ENCODE measurements at regions not wholly inside any gene's neighbourhood (a gene's known extent, or its start where the extent isn't known, plus 50 kb on each side); places are given as distances from the start of the nearest gene placed in this dataset.

DNA sequence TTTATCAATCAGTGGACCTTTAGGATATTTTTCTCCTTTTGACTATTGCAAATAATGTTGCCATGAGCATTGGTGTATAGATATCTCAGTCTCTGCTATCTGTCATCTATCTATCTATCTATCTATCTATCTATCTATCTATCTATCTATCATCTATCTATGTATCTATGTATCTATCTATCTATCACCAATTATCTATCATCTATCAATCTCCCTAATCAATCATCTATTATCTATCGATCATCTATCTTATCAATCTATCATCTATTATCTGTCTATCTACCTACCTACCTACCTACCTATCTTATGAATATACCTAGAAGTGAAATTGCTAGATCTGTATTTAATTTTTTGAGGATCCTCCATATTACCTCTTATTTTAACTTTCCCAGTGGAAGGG is 69.6 kb downstream of the EMX2 start:
- TF ChIP-seq NBN (IDR thresholded peaks at IDR 0.05) (no peak), CEBPB (IDR thresholded peaks at IDR 0.05; ENCODE audit: borderline replicate concordance in 1 of 2, low read depth in 2 of 2, low read length in 2 of 2) (no peak), EZH2 (IDR thresholded peaks at IDR 0.05; ENCODE audit: borderline replicate concordance, control insufficient read depth, low read depth, low read length) (no peak), CTCF (IDR thresholded peaks at IDR 0.05 in 2 of 3, conservative IDR thresholded peaks at IDR 0.05 in 1 of 3; ENCODE audit: control insufficient read depth in 2 of 3, extremely low read depth in 1 of 3, insufficient read depth in 1 of 3, low read depth in 3 of 3, low read length in 3 of 3) (no peak), REST (IDR thresholded peaks at IDR 0.05; ENCODE audit: low read depth, low read length) (no peak), NFYB (IDR thresholded peaks at IDR 0.05; ENCODE audit: insufficient read depth, low read depth, low read length) (no peak), EGR1 (IDR thresholded peaks at IDR 0.05; ENCODE audit: borderline replicate concordance in 1 of 2, low read depth in 2 of 2, low read length in 2 of 2) (no peak)
- TF ChIP-seq, protein P1, sequence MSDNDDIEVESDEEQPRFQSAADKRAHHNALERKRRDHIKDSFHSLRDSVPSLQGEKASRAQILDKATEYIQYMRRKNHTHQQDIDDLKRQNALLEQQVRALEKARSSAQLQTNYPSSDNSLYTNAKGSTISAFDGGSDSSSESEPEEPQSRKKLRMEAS (IDR thresholded peaks at IDR 0.05; ENCODE audit: low read depth, low read length), result no peak

Measured in GM12878 (cell line).